Stimulated activated CD4-positive, alpha-beta T cell treated with anti-CD3 and anti-CD28 coated beads, Interleukin-15, amount 100 ng/mL, for 24 hours (primary cell): ENCODE measurements at regions not wholly inside any gene's neighbourhood (a gene's known extent, or its start where the extent isn't known, plus 50 kb on each side); places are given as distances from the start of the nearest gene placed in this dataset.

ENCODE experiments used
- DNase-seq: peaks from one replicate; pipeline ENCODE4 v3.0.0-alpha.2; 2020

DNA sequence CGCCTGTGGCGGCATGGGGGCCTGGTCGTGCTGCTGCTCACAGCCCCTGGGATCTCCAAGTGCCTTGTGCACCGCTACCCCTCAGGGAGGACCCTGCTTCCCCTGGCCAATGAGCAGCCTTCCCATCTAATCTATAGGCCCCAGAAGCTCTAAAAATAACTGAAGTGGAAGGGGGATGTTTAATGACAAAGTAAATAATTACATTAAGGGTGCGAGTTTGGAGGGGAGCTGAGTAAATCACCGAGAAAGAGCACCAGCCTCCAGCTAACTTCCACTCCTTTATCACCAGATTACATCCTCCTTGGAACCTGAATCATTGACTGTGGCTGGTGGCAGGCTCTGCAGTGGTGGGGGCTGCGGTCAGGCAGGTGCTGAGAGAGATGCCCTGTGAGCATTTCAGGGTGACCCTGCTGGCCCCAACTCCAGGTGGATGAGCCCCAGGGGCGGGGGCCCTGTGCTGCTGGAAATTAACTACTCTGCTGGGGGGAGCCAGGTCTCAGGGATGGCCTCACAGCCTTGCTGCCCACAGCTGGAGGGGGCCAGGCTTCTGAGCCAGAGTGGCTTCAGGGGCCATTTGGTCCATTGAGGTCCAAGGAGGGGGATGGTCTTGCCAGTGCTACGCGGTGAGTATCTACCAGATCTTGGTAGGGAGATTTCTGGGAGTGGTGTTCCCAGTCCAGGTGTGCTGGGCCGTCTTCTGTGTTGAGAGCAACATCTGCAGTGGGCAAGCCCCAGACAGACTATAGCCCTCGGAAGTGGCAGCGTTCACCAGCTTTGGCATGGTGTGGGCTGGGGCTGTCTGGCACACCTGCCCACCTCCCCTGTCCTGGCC, 74.2 kb downstream of the GLI2 start:
- DNase-seq = no peak

DNA sequence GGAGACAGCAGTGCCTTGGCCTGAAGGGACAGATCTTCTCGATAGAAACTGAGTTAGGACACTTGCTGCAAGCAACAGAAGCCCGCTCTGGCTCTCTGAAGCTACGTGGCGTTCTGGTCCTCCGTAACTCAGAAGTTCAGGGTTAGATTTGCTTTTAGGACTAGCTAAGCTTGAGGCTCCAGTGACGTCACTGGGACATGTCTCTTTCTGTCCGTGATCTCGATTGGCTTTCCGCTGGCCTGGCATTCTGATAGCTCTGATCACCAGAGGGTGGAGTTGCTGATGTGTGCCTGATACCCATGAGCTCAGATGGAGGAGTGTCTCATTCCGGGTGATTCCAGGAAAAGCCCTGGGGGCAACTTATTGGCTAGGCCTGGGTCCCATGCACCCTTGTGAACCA, 75.0 kb downstream of the GLI2 start:
- no peak for DNase-seq

DNA sequence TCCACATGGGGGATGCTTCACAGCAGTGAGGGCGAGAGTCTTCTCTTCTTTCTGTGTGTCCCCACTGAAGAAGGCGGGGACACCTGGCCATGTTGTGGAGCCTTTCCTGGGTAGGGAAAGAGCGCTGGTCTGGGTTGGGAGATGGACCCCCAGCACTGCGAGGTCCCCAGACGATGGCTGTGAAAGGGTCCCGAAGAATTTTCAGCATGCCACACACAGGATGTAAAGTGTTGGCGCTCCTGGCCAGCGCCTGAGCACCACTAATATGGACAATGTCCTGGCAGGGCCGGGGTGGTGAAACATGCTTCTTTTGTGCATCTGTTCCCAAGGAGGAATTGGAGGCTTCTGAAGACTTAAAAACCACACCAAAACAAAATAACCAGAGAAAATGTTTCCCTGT, 77.2 kb downstream of the GLI2 start:
- no peak for DNase-seq

GRCh38 chr2:120814352-120814751, 78.7 kb downstream of the GLI2 start:
- DNase-seq = no peak

DNA sequence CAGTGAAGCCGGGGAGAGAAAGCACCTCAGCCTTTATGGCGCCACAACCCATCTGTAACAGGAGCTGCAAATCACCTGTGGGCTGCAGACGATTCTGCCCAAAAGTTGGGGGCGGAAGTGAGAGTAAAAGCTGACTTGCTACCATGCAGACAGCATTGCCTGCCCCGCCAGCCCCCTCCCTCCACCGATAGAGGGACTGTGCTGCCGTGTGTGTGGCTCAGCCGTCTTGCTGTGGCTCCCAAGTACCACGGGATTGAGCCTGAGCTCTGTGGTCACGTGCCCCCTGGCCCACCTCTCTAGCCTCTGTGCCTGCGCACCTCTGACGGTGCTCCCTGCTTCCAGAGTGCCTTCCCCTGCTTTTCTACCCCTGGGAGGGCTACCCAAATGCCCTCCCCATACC, 79.6 kb downstream of the GLI2 start:
- DNase-seq = no peak

- no peak for DNase-seq
Observed at GRCh38 chr2:120817136-120817955, 81.7 kb downstream of the GLI2 start.

DNA sequence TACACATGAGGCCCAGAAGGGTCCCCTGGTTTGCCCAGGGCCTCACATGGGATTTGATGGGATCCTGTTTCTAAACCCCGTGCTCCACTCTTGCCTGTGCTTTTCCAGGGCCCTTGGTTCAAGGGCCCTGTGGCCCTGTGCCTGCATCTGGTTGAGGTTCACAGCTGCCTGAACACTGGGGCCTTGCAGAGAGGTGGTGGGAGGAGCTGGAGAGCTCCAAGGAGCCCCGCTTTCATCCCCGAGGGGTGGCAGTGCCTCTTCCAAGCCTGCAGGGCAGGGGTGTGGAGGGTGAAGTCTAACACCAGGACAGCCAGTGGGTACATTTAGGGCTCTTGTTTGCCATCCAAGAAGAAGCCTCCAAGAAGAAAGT, 82.3 kb downstream of the GLI2 start:
- no peak for DNase-seq

DNA sequence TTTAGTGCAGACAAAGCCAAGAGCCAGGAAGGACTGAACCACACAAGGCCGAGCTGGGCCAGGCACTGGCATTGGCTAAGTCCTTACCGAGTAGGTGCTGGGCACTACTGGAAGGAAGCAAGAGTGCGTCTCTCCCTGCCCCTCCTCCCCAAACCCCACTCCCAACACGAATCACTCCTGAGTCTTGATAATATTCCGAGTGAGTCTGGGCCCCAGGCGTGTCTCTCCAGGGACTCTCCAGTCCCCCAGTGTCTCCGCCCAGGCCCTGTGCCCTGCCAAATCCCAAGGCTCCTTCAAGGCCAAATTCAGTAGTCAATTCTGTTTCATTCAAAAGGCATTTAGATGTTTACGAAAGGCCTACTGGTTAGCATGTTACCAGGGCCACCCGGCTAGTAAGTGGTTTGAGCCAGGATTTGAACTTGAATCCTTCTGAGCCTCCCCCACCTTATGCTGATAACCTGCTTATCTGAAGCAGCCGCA, 82.8 kb downstream of the GLI2 start:
- no peak for DNase-seq

DNA sequence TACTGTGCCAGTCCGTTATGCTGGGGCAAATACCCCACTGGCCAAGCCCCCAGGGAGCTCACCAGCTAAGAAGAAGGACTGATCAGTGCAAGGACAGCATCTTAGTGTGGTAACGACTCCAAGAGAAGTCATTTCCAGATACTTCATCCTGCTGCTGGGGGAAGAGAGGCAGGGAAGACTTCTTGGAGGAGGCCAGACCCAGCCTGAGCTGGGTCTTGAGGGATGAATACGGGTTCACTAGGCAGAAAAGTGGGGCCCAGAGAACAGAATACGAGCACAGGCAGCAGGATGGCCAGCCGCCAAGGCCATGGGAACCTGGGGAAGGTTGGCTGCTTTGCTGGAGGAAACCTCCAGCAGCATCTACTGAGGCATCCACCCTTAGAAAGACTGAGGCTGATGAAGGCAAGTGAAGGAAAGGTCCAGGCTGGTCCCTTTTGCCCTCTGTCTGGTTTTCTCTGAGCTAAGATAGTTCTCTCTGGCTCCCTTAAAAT, 84.1 kb downstream of the GLI2 start:
- DNase-seq = no peak

GRCh38 chr2:120820263-120820952, 84.7 kb downstream of the GLI2 start:
- no peak for DNase-seq

DNA sequence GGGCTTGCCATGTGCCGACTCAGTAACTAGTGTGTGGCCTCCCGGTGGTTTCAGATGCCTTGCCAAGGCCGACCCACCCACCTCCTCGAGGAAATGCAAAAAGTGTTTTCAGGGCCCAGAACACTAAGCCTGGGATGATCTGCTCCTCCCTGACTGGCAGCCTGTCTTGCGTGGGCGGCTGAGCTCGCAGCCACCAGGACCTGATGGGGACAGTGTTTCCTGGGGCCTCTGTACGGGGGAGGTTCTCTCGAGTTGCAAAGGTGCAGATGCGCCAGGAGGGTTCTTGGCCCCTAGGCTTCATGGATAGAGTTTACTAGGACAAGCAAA, 85.2 kb downstream of the GLI2 start:
- DNase-seq = no peak

- no peak for DNase-seq
Observed at GRCh38 chr2:120821446-120822160, 85.9 kb downstream of the GLI2 start.

GRCh38 chr2:120822933-120823332, 87.3 kb downstream of the GLI2 start:
- DNase-seq = no peak

DNA sequence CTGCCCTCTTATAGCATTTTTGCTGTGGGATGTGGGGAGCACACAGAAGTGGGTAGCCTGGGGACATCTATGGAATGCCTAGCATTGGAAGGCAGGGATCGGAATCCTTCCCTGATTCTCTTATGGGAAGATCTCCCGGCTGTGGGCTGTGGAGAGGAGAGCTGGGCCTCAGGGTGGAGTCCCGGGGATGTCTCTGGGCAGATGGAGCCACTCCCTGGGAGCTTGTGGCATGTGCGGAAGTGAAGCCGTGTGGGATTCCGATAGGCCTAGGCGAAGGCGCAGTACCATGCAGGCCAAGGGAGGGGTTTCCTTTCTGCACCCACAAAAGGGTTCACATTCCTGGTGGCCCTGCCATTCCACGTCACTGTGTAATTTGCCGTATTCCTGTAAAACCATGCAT, 87.9 kb downstream of the GLI2 start:
- no peak for DNase-seq

DNA sequence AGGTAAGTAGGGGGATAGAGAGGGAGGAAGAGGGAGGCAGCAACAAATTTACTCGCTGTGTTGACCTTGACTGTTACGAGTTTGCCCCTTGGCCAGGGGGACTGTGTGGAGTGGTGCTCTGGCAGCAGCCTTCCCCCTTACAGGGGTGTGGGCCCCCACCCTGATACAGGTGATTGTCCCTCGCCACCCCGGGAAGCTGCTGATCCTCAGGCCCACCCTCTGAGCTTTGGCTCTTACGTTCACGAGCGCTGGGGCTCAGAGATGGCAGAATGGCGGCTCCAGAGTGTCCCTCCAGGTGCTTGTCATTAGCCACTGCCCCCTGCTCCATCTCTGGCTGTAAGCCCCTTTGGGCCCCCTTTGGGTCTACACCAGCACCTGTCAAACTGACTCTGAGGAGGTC, 88.6 kb downstream of the GLI2 start:
- DNase-seq = no peak

GRCh38 chr2:120825370-120826259, 89.9 kb downstream of the GLI2 start:
- no peak for DNase-seq

GRCh38 chr2:120826260-120826648, 90.6 kb downstream of the GLI2 start:
- no peak for DNase-seq

GRCh38 chr2:120826716-120827410, 91.2 kb downstream of the GLI2 start:
- DNase-seq = no peak

GRCh38 chr2:120828066-120828465, 92.4 kb downstream of the GLI2 start:
- DNase-seq = no peak

- DNase-seq = no peak
Observed at GRCh38 chr2:120828829-120829632, 93.4 kb downstream of the GLI2 start.
